ENCODE measurements at regions not wholly inside any gene's neighbourhood (a gene's known extent, or its start where the extent isn't known, plus 50 kb on each side); places are given as distances from the start of the nearest gene placed in this dataset.
"Not testable (repeated sequence)": the region's sequence is repeated elsewhere in the genome, so short reads cannot be mapped to it uniquely, and the experiment has no call there.

DNA sequence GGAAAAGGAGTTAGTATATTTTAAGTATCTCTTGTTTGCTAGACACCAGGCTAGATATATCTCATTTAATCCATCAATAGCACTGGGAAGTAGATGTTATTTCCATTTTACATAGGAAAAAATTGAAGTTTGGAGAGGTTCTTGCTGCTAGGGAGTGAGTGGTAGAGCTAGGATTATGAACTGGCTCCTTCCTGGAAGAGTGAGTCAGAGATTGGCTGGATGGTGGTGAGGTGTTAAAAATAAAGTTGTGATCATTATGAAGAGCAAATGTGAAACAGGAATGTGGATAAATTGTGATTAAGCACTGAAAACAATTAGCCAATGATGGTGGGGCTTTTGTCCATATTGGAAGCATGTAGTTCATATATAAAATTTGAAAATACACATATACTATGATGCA, 234.2 kb downstream of the WNT5A start:
- Mint-ChIP-seq H3K36me3 (ENCODE audit: low read depth) (no peaks in the 10 kb centered on the region), H3K4me3 (no peak overlapping the region), H3K27me3 (peaks cover 3% of the 10 kb centered on the region), H3K4me1 (no peaks in the 10 kb centered on the region), H3K9me3 (peaks cover 21% of the 10 kb centered on the region), H3K27ac (no peak overlapping the region)
- DNase-seq (no peak), ATAC-seq (no peak)

DNA sequence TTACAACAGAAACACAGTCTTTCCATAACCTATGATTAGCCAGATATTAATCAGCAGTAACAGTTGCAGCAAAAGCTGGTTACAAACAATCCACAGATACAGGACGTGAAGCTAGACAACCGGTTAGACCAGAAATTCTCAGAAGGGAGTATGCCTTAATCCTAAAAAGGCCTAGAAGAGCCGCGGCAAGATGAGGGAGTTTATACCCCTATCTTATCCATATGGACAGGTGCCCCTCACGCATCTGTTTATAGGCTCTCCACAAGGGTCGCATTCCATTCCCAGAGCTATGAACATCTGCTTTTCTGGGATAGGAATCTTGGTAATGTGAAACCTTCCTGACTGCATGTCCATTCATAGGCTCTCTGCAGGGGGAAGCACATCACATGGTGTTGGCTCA, 237.9 kb downstream of the WNT5A start:
- not testable (repeated sequence) for H3K36me3 Mint-ChIP-seq (ENCODE audit: low read depth); ATAC-seq; H3K27me3 Mint-ChIP-seq; H3K27ac Mint-ChIP-seq; DNase-seq; H3K4me1 Mint-ChIP-seq; H3K4me3 Mint-ChIP-seq
- peaks cover 20% of the 10 kb centered on the region for H3K9me3 Mint-ChIP-seq

DNA sequence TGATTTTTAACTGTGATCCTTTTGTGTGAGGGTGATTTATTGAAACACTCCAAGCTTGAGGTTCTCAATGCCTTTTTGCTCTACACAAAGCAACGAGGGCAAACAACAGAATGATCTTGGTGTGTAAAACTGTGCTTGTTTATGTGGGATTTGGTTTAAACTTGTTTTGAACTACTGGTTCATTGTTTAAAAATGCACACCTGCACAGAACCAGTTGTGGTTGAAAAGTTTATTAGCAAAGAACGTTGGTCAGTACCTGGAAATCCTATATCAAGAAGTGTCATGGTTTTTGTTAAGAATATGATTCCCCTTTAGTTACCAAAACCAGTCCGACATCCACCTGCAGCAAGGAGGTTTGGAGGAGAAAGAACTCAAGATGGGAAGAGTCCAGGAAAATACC, 239.4 kb downstream of the WNT5A start:
- Mint-ChIP-seq H3K36me3 (ENCODE audit: low read depth) (no peaks in the 10 kb centered on the region), H3K4me3 (no peak overlapping the region), H3K27me3 (peaks cover 3% of the 10 kb centered on the region), H3K9me3 (peaks cover 17% of the 10 kb centered on the region), H3K4me1 (no peaks in the 10 kb centered on the region), H3K27ac (no peak overlapping the region)
- DNase-seq (no peak), ATAC-seq (no peak)

DNA sequence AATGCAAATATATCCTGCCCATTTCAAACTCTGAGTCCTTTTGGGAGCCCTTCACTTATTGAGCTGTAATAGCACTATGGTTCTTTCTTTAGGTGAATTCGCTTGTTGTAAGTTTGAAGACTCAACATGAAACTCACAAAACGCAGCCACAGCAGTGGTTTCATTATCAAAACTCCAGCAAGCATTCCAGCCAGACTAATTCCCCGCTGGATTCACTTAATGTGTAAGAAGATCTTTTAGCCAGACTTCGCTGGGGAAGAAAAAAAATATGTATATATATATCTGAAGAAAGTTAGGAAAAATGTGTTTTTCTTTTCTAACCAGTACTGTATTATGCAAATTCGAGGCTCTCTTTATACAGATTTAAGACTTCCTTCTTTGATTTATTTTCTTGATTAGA, 241.1 kb downstream of the WNT5A start:
- Mint-ChIP-seq H3K27ac (no peak overlapping the region), H3K36me3 (ENCODE audit: low read depth) (no peaks in the 10 kb centered on the region), H3K4me1 (no peaks in the 10 kb centered on the region), H3K27me3 (no peaks in the 10 kb centered on the region), H3K4me3 (no peak overlapping the region), H3K9me3 (peaks cover 10% of the 10 kb centered on the region)
- ATAC-seq (no peak), DNase-seq (no peak)

DNA sequence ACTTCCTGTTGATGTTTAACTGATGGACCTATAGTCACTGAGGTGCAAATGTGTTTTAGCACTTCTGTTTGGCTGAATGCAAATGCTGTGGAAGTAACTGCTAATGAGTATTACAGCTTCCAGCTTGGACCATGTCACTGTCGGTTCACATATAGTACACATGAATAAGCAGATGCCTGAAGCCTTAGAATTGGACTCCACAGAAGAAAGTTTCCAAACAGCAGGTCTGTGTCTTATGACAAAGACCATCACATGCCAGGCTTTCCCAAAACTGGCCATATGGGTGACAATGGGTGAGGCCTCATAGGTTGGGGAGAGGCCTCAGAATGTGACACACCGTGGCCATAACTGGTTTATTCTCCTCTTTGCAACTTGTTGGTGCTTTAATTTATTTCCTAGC, 241.8 kb downstream of the WNT5A start:
- Mint-ChIP-seq H3K27ac (no peak overlapping the region), H3K4me3 (no peak overlapping the region)

DNA sequence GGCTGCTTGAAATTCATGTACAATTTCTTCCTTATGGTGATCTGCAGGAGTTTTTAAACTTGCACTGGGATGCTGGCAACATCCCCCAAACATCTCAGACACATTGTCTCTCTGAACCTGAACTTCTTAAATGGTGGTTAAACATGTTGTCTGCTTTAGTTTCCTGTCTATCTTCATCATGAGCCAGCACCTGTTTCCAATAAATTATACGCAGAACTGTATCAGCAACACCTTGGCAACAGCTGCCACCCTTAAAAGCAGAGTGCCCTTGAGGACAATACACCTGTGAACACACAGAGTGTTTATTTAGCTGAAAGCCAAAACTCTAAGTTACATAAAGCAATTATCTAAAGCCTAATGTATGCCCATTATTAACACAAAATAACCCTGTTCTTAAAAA, 242.9 kb downstream of the WNT5A start:
- Mint-ChIP-seq H3K4me1 (no peaks in the 10 kb centered on the region), H3K36me3 (ENCODE audit: low read depth) (no peaks in the 10 kb centered on the region), H3K9me3 (peaks cover 10% of the 10 kb centered on the region), H3K4me3 (no peak overlapping the region), H3K27me3 (no peaks in the 10 kb centered on the region), H3K27ac (no peak overlapping the region)
- DNase-seq (no peak), ATAC-seq (no peak)

More for the DNA sequence above, 241.8 kb downstream of the WNT5A start:
- Mint-ChIP-seq H3K9me3 (peaks cover 10% of the 10 kb centered on the region), H3K36me3 (ENCODE audit: low read depth) (no peaks in the 10 kb centered on the region), H3K4me1 (no peaks in the 10 kb centered on the region), H3K27me3 (no peaks in the 10 kb centered on the region)
- ATAC-seq (no peak), DNase-seq (no peak)

DNA sequence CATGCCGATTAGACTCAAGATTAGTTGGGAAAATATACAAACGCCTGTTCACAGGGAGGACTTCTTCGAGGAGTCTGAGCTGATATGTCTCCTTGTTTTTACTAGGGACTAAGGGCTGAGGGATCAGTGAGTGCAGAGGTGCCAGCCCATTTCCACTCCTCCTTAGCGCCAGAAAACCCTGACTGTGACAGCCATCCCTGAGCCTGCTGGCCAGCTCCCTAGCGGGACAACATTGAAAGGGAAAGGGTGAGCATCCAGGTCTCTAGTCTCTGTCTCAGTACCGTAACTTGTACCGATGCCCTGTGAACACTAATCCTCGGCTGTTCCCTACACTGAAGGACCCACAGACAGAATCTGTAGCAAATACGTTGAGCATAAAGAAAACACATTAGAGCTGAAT, 243.4 kb downstream of the WNT5A start:
- no peak for ATAC-seq
- no peak for DNase-seq
- Mint-ChIP-seq H3K4me3 (no peak overlapping the region), H3K4me1 (no peaks in the 10 kb centered on the region), H3K9me3 (peaks cover 6% of the 10 kb centered on the region), H3K27me3 (no peaks in the 10 kb centered on the region), H3K36me3 (ENCODE audit: low read depth) (no peaks in the 10 kb centered on the region), H3K27ac (no peak overlapping the region)

DNA sequence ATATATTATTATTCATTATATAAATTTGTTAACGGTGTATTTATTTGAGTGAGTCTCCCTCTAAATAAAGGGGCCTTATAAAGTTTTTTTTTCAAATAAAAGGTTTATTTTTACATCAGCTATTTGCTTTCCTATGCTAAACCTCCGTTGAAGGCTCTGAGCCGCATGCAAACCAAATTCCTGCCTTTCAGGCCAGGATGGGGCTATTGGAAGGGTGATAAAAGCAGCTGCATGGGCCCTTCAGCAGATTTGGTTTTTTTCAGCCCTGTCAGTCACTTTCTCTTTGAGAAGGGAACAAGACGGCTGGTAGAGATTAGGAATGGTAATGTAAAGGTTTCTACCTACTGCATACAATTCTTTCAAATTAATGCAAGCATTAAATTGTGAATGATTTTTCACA, 244.2 kb downstream of the WNT5A start:
- peaks cover 3% of the 10 kb centered on the region for H3K9me3 Mint-ChIP-seq
- DNase-seq: no peak
- no peaks in the 10 kb centered on the region for H3K27me3 Mint-ChIP-seq
- no peaks in the 10 kb centered on the region for H3K36me3 Mint-ChIP-seq (ENCODE audit: low read depth)
- no peak for ATAC-seq
- H3K4me3 Mint-ChIP-seq: no peak overlapping the region
- no peaks in the 10 kb centered on the region for H3K4me1 Mint-ChIP-seq
- H3K27ac Mint-ChIP-seq: no peak overlapping the region

DNA sequence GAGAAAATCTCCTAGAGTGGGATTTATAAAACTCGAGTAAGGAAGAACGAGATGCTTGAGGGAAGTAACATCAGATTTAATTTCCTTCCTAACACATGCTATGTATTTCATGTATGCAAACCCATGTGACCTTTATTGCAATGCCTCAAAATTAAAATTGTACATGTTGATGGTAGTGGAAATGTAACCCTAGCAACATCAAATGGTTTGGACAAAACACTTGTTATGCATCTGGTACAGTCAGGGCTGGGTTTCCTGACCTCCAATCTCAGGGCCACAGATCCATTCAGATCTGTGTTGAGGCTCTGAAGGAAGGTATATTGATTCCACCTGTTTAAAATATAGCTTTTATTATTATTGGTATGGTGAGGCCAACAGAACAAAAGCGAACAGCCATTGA, 246.0 kb downstream of the WNT5A start:
- H3K36me3 Mint-ChIP-seq (ENCODE audit: low read depth): no peaks in the 10 kb centered on the region
- peaks cover 5% of the 10 kb centered on the region for H3K9me3 Mint-ChIP-seq
- no peaks in the 10 kb centered on the region for H3K27me3 Mint-ChIP-seq
- H3K27ac Mint-ChIP-seq: no peak overlapping the region
- ATAC-seq (no peak), DNase-seq (no peak)
- no peaks in the 10 kb centered on the region for H3K4me1 Mint-ChIP-seq
- no peak overlapping the region for H3K4me3 Mint-ChIP-seq

DNA sequence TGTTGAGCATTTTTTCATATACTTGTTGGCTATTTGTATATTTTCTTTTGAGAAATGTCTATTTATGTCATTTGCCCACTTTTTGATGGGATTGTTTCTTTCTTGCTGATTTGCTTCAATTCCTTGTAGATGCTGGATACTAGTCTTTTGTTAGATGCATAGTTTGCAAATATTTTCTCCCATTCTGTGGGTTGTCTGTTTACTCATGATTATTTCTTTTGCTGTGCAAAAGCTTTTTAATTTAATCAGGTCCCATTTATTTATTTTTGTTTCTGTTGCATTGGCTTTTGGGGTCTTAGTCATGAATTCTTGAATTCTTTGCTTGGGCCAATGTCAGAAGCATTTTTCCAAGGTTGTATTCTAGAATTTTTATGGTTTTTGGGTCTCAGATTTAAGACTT, 251.7 kb downstream of the WNT5A start:
- ATAC-seq (no peak), DNase-seq (no peak)
- no peaks in the 10 kb centered on the region for H3K36me3 Mint-ChIP-seq (ENCODE audit: low read depth)
- H3K4me1 Mint-ChIP-seq: no peaks in the 10 kb centered on the region
- peaks cover 15% of the 10 kb centered on the region for H3K9me3 Mint-ChIP-seq
- no peak overlapping the region for H3K4me3 Mint-ChIP-seq
- H3K27ac Mint-ChIP-seq: no peak overlapping the region
- H3K27me3 Mint-ChIP-seq: no peaks in the 10 kb centered on the region

DNA sequence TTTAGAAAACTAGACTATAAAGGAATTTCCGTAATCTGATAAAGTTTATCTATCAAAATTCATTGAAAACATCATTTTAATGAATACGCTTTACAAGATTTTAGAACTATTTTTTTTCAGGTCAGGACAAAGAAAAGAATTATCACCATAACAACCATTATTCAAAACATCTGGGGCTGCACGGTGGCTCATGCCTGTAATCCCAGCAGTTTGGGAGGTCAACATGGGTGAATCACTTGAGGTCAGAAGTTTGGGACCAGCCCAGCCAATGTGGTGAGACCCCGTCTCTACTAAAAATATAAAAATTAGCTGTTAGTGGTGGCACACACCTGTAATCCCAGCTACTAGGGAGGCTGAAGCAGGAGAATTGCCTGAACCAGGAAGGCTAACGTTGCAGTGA, 260.4 kb downstream of the WNT5A start:
- no peak for DNase-seq
- Mint-ChIP-seq H3K36me3 (ENCODE audit: low read depth) (no peaks in the 10 kb centered on the region), H3K4me1 (no peaks in the 10 kb centered on the region), H3K4me3 (no peak overlapping the region), H3K27ac (no peak overlapping the region), H3K27me3 (peaks cover 4% of the 10 kb centered on the region), H3K9me3 (peaks cover 5% of the 10 kb centered on the region)
- ATAC-seq: no peak

DNA sequence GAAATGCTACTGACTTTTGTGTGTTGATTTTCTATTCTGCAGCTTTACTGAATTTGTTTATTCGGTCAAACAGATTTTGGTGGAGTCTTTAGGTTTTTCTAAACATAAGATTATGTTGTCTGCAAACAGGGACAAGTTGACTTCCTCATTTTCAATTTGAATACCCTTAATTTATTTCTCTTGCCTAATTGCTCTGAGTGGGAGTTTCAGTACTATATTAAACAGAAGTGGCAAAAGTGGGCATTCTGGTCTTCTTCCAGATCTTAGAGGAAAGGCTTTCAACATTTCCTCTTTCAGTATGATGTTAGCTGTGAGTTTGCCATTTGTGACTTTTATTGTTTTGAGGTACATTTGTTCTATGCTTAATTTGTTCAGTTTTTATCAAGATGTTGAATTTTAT, 268.5 kb downstream of the WNT5A start:
- Mint-ChIP-seq H3K4me1 (no peaks in the 10 kb centered on the region), H3K27ac (no peak overlapping the region), H3K9me3 (peaks cover 31% of the 10 kb centered on the region), H3K36me3 (ENCODE audit: low read depth) (no peaks in the 10 kb centered on the region), H3K27me3 (no peaks in the 10 kb centered on the region), H3K4me3 (no peak overlapping the region)
- no peak for ATAC-seq
- DNase-seq: no peak

DNA sequence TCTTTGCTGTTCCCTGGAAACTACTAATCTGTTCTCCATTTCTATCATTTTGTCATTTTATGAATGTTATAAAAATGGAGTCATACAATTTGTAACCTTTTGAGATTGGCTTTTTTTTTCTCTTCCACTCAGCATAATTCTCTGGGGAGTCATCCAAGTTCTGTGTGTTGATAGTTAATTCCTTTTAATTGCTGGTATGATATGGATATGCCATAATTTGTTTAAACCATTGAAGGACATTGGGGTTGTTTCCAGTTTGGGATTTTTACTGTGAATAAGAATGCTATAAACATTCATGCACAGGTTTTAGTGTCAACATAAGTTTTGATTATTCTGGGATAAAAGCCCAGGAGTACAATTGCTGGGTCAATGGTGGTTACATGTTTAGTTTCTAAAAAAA, 279.4 kb downstream of the WNT5A start:
- H3K9me3 Mint-ChIP-seq: no peaks in the 10 kb centered on the region
- H3K4me3 Mint-ChIP-seq: no peak overlapping the region
- no peaks in the 10 kb centered on the region for H3K27me3 Mint-ChIP-seq
- DNase-seq (no peak), ATAC-seq (no peak)
- no peaks in the 10 kb centered on the region for H3K36me3 Mint-ChIP-seq (ENCODE audit: low read depth)
- no peak overlapping the region for H3K27ac Mint-ChIP-seq
- no peaks in the 10 kb centered on the region for H3K4me1 Mint-ChIP-seq

DNA sequence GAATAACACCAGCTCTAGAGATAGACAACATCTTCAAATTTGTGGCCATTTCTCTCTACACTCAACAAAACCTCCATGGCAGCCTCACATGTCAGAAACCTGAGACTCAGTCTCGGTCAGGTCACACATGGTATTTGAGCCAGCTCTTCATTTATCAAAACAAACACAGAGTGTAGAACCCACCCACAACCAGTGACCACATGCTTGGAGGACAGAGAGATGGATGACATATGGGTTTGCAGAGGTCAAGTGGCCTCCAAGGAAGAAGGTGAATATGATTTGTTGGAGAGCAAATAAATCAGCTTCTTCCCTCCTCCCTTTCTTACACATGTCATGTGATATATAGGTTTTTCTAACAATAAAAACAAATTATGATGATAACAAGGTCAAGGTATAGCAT, 278.1 kb upstream of the LRTM1 start:
- Mint-ChIP-seq H3K27ac (no peak overlapping the region), H3K4me1 (no peaks in the 10 kb centered on the region), H3K4me3 (no peak overlapping the region), H3K36me3 (ENCODE audit: low read depth) (no peaks in the 10 kb centered on the region), H3K27me3 (no peaks in the 10 kb centered on the region), H3K9me3 (no peaks in the 10 kb centered on the region)
- DNase-seq (no peak), ATAC-seq (no peak)

DNA sequence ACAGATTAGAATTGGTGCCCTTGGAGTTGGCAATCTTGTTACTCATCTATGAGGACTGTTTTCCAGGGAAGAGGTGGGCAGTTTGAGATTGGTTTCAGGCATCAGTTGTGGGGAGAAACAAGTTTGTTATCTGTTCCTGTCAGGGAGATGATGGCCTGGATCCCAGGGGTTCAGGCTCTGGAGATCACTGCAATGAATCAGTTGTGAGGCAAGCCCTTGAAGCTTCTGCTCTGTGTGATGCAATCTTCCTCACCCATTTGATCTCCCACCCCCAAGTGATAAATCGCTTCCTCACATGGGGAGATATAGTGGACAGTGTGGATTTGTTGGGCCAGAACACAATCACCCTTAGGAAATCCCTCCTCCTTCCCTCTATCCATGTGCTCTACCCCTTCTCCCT, 276.6 kb upstream of the LRTM1 start:
- Mint-ChIP-seq H3K36me3 (ENCODE audit: low read depth) (no peaks in the 10 kb centered on the region), H3K4me1 (no peaks in the 10 kb centered on the region), H3K4me3 (no peak overlapping the region), H3K9me3 (no peaks in the 10 kb centered on the region), H3K27ac (no peak overlapping the region), H3K27me3 (no peaks in the 10 kb centered on the region)
- DNase-seq: no peak
- no peak for ATAC-seq

DNA sequence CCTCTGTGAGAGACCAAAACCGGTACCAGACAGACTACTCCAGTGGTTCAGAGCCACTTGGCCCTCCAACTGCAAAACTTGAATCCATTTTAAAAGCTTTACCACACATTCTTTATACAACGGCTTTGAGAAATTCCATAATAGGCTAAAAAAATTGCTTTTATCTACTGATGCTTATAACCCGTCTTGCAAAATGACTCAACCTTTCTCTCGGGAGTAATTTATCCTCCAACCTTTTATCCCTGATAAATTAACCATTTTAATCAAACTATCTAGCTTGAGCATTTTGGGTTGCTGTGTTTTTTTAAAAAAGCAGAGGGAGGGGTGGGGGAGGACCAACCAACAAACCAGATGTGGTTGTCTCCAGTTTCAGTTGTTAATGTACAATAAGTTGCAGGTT, 275.7 kb upstream of the LRTM1 start:
- no peak overlapping the region for H3K4me3 Mint-ChIP-seq
- H3K9me3 Mint-ChIP-seq: no peaks in the 10 kb centered on the region
- ATAC-seq (no peak), DNase-seq (no peak)
- no peaks in the 10 kb centered on the region for H3K27me3 Mint-ChIP-seq
- no peaks in the 10 kb centered on the region for H3K4me1 Mint-ChIP-seq
- no peak overlapping the region for H3K27ac Mint-ChIP-seq
- no peaks in the 10 kb centered on the region for H3K36me3 Mint-ChIP-seq (ENCODE audit: low read depth)

All from activated naive CD8-positive, alpha-beta T cell treated with anti-CD3 and anti-CD28 coated beads, Interleukin-2, amount 50 U/mL, for 24 hours (primary cell).